ENCODE measurements at regions not wholly inside any gene's neighbourhood (a gene's known extent, or its start where the extent isn't known, plus 50 kb on each side); places are given as distances from the start of the nearest gene placed in this dataset.
"Not testable (repeated sequence)": the region's sequence is repeated elsewhere in the genome, so short reads cannot be mapped to it uniquely, and the experiment has no call there.

DNA sequence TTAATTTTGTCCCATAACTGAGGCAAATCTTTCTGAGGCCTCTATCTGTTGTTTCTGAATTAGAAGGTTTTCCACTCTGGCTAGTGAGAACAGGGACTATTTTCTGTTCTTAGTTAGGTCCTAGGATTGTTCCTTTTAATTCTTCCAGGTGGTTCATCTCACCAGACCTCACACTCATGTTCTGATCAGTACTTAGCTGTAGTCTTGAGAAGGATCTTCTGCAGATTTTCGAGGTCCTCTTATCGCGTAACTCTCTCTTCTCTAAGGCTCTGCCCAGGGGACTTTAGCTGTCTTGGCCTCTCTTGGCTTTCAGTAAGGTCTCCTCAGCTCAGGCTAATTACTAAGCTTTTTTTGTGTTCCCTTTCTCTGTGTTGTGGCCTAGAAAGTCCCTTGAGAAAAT is 201.1 kb downstream of the ETNK1 start (continued):
- TF ChIP-seq, protein P1, sequence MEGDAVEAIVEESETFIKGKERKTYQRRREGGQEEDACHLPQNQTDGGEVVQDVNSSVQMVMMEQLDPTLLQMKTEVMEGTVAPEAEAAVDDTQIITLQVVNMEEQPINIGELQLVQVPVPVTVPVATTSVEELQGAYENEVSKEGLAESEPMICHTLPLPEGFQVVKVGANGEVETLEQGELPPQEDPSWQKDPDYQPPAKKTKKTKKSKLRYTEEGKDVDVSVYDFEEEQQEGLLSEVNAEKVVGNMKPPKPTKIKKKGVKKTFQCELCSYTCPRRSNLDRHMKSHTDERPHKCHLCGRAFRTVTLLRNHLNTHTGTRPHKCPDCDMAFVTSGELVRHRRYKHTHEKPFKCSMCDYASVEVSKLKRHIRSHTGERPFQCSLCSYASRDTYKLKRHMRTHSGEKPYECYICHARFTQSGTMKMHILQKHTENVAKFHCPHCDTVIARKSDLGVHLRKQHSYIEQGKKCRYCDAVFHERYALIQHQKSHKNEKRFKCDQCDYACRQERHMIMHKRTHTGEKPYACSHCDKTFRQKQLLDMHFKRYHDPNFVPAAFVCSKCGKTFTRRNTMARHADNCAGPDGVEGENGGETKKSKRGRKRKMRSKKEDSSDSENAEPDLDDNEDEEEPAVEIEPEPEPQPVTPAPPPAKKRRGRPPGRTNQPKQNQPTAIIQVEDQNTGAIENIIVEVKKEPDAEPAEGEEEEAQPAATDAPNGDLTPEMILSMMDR (IDR thresholded peaks at IDR 0.05) = no peak
- no peak for TF ChIP-seq TEAD1 (CRISPR knock-in tag; IDR thresholded peaks at IDR 0.05)

DNA sequence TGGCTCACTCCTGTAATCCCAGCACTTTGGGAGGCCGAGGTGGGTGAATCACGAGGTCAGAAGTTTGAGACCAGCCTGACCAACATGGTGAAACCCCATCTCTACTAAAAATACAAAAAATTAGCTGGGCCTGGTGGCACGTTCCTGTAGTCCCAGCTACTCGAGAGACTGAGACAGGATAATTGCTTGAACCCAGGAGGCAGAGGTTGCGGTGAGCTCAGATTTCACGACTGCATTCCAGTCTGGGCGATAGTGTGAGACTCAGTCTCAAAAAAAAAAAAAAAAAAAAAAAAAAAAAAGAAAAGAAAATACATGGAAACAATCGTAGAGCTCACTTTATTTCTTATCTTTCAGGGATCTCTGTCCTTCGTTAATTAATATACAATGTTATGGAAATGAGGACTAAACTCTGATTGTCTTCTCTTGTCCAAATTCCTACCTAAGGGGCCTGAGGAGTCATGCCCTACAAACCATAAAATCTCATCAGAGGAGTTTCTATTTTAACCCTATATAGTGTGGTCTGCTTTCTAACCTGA is 201.5 kb downstream of the ETNK1 start:
- H3K27ac Mint-ChIP-seq; H3K4me3 Mint-ChIP-seq; CTCF ChIA-PET; DNase-seq (ENCODE audit: low spot score); H3K27me3 Mint-ChIP-seq (ENCODE audit: low read depth); ATAC-seq; POLR2A ChIA-PET: not testable (repeated sequence)
- 0 out of 2 replicates have a peak, but pooled peaks cover 13% of the 10 kb centered on the region for H3K4me1 Mint-ChIP-seq
- H3K9me3 Mint-ChIP-seq = peaks cover 32% of the 10 kb centered on the region
- H3K36me3 Mint-ChIP-seq = peaks cover 30% of the 10 kb centered on the region

DNA sequence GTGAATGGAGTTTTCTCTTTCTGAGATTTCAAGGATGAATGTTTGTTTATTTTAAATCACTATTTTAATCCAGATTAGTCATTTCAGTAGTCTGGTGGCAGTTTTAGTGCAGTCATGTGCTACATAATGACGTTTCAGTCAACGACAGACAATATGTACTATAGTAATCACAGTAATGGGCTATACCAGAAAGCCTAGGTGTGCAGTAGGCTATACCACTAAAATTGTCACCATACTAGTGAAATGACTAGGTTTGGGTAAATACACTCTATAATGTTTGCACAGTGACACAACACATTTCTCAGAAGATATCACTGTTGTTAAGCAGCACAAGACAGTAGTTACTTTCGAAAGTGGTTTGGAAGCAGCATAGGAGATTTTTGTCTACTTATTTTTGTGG is 203.1 kb downstream of the ETNK1 start:
- no peak for DNase-seq (ENCODE audit: low spot score)
- peaks cover 30% of the 10 kb centered on the region for H3K36me3 Mint-ChIP-seq

More for the DNA sequence above, 203.1 kb downstream of the ETNK1 start:
- Mint-ChIP-seq H3K27ac (no peak overlapping the region), H3K4me3 (no peak overlapping the region), H3K4me1 (0 out of 2 replicates have a peak, but pooled peaks cover 7% of the 10 kb centered on the region), H3K27me3 (ENCODE audit: low read depth) (no peaks in the 10 kb centered on the region), H3K9me3 (peaks cover 30% of the 10 kb centered on the region)
- ChIA-PET POLR2A (no interaction called here), CTCF (no interaction called here)
- ATAC-seq = no peak
- TF ChIP-seq NR3C1 (CRISPR knock-in tag; conservative IDR thresholded peaks at IDR 0.05; ENCODE audit: low read depth) (no peak), ZNF138 (CRISPR knock-in tag; conservative IDR thresholded peaks at IDR 0.05) (no peak), GRHL2 (CRISPR knock-in tag; IDR thresholded peaks at IDR 0.05; ENCODE audit: insufficient replicate concordance, severe bottlenecking) (no peak), RELA (CRISPR knock-in tag; IDR thresholded peaks at IDR 0.05; ENCODE audit: borderline replicate concordance) (no peak), TCF7 (CRISPR knock-in tag; IDR thresholded peaks at IDR 0.05; ENCODE audit: low read depth) (no peak), GTF2I (CRISPR knock-in tag; conservative IDR thresholded peaks at IDR 0.05) (no peak)
- TF ChIP-seq, protein P2, sequence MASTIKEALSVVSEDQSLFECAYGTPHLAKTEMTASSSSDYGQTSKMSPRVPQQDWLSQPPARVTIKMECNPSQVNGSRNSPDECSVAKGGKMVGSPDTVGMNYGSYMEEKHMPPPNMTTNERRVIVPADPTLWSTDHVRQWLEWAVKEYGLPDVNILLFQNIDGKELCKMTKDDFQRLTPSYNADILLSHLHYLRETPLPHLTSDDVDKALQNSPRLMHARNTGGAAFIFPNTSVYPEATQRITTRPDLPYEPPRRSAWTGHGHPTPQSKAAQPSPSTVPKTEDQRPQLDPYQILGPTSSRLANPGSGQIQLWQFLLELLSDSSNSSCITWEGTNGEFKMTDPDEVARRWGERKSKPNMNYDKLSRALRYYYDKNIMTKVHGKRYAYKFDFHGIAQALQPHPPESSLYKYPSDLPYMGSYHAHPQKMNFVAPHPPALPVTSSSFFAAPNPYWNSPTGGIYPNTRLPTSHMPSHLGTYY (CRISPR knock-in tag; IDR thresholded peaks at IDR 0.05) = no peak
- TF ChIP-seq, protein P3, sequence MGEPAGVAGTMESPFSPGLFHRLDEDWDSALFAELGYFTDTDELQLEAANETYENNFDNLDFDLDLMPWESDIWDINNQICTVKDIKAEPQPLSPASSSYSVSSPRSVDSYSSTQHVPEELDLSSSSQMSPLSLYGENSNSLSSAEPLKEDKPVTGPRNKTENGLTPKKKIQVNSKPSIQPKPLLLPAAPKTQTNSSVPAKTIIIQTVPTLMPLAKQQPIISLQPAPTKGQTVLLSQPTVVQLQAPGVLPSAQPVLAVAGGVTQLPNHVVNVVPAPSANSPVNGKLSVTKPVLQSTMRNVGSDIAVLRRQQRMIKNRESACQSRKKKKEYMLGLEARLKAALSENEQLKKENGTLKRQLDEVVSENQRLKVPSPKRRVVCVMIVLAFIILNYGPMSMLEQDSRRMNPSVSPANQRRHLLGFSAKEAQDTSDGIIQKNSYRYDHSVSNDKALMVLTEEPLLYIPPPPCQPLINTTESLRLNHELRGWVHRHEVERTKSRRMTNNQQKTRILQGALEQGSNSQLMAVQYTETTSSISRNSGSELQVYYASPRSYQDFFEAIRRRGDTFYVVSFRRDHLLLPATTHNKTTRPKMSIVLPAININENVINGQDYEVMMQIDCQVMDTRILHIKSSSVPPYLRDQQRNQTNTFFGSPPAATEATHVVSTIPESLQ (CRISPR knock-in tag; IDR thresholded peaks at IDR 0.05) = no peak
- TF ChIP-seq, protein P4, sequence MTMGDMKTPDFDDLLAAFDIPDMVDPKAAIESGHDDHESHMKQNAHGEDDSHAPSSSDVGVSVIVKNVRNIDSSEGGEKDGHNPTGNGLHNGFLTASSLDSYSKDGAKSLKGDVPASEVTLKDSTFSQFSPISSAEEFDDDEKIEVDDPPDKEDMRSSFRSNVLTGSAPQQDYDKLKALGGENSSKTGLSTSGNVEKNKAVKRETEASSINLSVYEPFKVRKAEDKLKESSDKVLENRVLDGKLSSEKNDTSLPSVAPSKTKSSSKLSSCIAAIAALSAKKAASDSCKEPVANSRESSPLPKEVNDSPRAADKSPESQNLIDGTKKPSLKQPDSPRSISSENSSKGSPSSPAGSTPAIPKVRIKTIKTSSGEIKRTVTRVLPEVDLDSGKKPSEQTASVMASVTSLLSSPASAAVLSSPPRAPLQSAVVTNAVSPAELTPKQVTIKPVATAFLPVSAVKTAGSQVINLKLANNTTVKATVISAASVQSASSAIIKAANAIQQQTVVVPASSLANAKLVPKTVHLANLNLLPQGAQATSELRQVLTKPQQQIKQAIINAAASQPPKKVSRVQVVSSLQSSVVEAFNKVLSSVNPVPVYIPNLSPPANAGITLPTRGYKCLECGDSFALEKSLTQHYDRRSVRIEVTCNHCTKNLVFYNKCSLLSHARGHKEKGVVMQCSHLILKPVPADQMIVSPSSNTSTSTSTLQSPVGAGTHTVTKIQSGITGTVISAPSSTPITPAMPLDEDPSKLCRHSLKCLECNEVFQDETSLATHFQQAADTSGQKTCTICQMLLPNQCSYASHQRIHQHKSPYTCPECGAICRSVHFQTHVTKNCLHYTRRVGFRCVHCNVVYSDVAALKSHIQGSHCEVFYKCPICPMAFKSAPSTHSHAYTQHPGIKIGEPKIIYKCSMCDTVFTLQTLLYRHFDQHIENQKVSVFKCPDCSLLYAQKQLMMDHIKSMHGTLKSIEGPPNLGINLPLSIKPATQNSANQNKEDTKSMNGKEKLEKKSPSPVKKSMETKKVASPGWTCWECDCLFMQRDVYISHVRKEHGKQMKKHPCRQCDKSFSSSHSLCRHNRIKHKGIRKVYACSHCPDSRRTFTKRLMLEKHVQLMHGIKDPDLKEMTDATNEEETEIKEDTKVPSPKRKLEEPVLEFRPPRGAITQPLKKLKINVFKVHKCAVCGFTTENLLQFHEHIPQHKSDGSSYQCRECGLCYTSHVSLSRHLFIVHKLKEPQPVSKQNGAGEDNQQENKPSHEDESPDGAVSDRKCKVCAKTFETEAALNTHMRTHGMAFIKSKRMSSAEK (CRISPR knock-in tag; IDR thresholded peaks at IDR 0.05; ENCODE audit: borderline replicate concordance) = no peak
- TF ChIP-seq, protein P1 (IDR thresholded peaks at IDR 0.05) = no peak
- TF ChIP-seq, protein P5, sequence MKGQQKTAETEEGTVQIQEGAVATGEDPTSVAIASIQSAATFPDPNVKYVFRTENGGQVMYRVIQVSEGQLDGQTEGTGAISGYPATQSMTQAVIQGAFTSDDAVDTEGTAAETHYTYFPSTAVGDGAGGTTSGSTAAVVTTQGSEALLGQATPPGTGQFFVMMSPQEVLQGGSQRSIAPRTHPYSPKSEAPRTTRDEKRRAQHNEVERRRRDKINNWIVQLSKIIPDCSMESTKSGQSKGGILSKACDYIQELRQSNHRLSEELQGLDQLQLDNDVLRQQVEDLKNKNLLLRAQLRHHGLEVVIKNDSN (CRISPR knock-in tag; IDR thresholded peaks at IDR 0.05) = no peak
- TF ChIP-seq, protein P6, sequence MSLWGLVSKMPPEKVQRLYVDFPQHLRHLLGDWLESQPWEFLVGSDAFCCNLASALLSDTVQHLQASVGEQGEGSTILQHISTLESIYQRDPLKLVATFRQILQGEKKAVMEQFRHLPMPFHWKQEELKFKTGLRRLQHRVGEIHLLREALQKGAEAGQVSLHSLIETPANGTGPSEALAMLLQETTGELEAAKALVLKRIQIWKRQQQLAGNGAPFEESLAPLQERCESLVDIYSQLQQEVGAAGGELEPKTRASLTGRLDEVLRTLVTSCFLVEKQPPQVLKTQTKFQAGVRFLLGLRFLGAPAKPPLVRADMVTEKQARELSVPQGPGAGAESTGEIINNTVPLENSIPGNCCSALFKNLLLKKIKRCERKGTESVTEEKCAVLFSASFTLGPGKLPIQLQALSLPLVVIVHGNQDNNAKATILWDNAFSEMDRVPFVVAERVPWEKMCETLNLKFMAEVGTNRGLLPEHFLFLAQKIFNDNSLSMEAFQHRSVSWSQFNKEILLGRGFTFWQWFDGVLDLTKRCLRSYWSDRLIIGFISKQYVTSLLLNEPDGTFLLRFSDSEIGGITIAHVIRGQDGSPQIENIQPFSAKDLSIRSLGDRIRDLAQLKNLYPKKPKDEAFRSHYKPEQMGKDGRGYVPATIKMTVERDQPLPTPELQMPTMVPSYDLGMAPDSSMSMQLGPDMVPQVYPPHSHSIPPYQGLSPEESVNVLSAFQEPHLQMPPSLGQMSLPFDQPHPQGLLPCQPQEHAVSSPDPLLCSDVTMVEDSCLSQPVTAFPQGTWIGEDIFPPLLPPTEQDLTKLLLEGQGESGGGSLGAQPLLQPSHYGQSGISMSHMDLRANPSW (CRISPR knock-in tag; conservative IDR thresholded peaks at IDR 0.05; ENCODE audit: low read depth) = no peak
